GM19397 (cell line): ENCODE measurements at regions not wholly inside any gene's neighbourhood (a gene's known extent, or its start where the extent isn't known, plus 50 kb on each side); places are given as distances from the start of the nearest gene placed in this dataset.

ENCODE experiments used
- ATAC-seq: cut with Tn5 transposase; IDR thresholded peaks from one replicate; pipeline ENCODE4 v1.9.1; 2021; ENCODE audit warnings: mild to moderate bottlenecking, moderate library complexity; ENCODE audit not compliant: unreplicated experiment

DNA sequence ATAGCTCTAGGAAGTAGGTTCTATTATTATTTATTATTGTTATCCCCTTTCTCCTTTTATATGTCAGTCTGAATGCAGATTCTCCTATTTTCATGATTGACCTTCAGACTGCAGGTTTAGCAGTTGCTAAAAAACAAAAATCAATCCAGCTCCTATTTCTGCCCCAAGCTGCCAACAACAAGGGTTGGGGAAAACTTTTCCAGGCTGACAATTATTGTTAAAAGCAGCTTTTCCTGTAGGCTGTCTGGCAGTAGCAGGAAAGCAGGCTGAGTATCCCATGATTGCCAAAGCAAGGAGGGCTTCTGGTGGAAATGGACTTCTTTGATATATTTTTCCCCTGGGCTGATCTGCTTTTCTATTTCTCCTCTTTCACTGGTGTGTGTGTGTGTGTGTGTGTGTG lies 78.0 kb upstream of the CTLA4 start:
- ATAC-seq = no peak

DNA sequence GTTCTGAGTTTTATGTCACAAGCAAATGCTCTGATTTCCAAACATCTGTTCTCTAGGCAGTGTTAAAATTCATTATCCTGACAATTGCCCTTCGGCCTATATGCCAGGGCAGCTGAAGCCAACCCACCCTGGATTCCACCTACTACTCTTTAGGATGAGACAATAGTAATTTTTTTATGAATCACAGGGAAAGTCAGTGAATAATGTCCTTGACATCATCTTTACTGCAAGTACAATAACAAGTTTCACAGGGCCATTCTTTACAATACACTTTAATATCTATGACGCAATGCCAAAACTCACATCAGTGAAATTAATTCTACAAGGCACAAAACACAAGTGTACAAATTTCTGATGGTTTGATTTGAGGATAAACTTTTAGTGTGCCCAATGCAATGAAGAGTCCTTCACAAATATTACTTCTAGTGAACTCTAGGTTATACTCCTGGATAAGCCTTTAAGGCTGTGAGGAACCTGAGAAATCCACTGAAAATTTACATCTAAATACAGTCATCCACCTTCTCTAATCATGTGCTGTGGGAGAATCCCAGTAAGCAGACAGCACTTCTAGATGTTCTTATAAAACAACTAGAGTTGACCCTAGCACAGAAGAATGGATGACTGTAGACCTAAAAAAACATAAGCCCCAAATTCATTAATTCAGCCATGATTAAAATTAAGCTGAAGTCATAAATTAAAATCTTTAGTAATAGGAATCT lies 77.3 kb upstream of the CTLA4 start:
- no peak for ATAC-seq

DNA sequence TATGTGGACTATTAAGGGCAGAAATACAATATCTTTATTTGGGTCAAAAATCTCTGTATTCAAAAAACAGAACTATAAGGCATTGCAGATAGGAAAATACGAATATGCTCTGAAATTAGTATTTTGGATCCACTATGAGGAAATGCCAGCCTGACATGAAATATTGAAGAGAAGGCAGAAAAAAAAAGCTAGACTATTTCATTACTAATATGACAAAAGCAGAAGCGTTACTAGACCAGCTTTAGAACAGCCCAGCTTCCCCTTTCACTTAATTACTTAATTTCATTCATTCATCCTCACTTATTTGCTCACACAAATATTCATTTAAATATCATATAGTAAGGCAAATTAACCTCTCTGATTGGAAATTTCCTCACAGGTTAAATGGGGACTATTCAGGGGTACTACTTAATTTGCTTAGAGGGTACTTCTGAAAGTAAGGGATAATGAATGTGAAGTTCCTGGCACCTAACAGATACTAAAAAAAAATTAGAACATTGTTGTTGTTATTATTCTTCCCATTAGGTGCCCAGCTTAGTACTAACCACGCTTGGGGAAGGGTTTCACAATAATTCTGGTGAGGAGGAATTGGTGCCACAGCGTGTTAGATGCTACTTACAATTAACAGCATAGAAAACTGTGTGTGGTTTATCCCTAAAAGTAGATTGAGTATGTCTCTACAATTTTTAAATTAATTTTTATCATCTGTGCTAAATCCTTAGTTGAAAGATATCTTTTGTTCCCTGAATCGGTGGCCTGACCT lies 71.1 kb upstream of the CTLA4 start:
- no peak for ATAC-seq

DNA sequence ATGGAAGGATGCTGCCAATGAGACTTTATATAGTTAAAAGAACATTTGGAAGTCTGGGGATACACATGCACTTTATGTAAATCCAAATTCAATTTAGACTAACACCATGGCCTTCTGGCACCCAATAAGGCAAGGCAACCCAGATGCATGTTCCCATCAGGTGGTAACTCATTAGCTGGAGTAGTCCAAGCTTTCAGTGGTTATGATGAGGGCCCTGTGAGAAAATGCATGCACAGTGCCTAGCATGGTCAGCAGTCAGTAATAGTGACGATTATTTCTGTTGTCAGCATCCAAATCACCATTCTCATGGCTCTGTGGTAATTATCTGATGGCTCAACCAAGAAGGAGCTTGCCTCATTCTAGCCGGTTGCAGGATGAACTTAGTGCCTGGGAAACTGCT lies 70.3 kb upstream of the CTLA4 start:
- ATAC-seq = no peak

DNA sequence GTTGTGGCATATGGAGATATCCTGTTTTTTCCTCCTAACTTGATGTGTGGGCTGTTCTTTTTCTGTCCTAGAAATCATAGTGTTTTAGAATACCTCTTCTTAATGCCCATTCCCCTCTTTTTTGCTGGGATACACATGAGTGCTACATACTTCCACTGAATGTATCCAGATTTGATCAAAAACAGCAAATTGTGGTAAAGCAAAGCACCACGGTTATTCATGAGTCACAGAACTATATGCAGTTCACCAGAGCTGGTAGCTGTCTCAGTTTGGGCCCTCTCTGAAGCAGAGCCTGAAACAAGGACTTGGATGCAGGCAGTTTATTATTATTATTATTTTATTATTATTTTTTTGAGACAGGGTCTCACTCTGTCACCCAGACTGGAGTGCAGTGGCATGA lies 69.9 kb upstream of the CTLA4 start:
- ATAC-seq = no peak

DNA sequence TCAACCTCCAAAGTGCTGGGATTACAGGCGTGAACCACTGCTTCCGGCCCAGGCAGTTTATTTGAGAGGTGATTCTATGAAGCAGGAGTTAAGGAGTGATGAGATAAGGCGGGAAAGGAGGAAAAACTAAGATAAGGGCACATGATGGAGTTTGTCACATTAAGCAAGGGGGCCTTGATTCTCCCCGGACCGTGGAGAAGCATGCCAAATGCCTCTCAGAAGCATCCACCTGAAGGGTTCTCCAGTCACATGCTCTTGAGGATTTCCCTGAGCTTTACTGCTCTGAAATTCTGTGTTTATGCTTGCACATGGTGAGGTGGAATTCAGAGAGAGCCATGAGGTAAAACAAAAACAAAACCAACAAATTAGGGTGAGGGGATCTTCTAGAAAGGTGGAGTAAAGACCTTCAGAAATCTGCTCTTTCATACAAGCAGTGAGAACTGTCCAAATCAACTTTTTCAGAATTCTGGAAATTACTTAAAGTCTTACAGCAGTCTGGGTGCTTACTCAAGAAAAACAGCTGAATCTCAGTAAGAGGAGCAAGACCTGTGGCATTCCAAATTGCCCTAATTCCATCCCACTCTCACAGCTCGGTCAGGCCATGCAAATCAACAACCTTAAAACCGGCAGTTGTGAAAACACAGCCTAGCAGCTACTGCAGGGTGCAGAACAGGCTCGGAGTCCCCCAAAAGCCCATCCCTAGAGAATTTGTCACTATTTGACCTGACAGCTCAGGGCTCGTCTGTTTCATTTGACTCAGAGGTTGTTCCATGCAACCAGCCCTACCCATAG lies 69.1 kb upstream of the CTLA4 start:
- no peak for ATAC-seq

DNA sequence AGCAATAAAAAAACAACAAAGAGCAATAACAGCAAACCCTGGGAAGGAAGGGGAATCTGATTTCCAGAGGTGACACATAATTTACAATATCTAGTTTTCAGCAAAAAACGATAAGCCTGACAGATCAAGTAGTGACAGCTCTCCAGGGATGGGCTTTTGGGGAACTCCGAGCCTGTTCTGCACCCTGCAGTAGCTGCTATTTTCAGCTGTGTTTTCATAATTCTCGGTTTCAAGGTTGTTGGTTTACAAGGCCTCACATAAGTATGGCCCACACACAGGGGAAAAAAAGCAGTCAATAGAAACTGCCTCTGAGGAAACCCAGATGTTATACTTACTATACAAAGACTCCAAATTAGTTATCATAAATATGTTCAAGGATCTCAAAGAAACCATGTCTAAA lies 67.7 kb upstream of the CTLA4 start:
- ATAC-seq = peak; percentile 87

DNA sequence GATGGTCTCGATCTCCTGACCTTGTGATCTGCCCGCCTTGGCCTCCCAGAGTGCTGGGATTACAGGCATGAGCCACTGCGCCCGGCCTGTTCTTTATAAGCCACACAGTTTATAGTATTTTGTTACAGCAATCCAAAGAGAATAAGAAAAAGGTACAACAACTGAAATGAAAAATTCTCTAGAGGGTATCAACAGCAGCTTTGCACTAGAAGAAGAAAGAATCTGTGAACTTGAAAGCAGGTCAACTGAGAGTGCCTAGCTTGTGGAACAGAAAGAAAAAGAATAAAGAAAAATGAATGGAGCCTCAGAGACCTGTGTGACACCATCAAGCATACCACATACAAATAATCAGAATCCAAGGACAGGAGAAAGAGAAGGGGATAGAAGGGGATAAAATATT lies 66.8 kb upstream of the CTLA4 start:
- no peak for ATAC-seq

DNA sequence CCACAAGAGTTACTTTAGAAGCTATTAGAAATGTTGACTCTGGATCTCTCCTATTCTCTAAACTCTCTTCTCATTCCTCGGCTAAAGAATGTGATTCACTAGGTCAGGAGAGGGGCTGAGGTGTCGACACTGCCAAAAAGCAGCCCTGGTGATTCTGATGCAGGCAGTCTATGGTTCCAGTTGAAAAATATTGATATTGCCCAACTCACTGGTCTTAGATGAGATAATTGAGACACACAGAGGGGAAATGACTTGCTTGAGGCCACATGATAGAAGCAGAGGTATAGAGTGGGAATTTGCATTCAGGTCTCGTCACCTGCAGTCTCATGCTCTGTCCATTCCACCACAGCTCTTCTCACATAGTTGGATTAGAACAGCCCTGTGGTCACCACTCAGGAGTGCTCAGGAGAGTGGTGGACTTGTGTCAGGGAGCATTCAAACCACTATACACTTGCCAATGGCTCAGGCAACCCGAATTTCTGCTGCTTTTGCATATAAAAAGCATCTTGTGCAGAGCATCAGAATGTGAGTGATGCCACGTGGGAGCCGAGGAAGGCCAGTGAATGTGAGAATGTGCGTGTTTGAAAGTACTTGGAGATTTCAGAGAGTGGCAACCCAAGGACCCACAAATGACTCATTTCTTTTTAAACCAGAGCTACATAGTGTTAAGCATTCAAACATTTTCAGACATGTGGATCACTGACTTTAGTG lies 65.1 kb upstream of the CTLA4 start:
- no peak for ATAC-seq

DNA sequence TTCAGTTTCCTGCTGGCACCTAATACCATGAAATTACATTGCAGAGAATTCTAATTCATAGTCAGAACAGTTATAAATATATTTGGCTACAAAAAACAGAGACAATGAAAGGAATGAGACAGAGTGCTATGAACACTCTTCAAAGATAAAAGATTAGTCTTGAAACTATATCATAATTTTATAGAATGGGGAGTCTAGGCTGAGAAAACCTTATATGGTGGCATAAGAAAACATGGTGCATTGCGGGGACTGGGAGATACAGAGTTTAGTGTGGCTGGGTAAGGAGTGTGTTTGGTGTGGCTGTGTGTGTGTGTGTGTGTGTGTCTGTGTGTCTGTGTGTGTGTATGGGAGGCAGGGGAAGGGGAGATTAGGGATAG lies 64.5 kb upstream of the CTLA4 start:
- no peak for ATAC-seq

DNA sequence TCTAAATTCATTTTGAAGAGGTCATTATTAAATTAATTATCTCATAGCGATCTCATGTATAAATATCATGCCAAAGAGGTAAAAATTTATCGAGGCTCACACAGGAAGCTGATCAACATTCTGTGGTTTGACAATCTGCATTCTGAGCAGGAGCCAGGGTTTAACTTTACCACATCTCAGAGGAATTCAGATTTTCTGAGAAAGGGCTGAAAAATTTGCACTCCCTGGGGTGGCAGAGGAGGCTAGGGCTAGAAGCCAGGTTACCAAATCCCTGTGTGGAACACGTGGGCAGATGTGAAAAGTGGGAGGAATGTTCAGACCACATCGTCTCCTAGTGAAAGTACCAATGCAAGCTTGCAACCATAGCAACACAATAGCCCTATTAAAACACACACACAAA lies 63.5 kb upstream of the CTLA4 start:
- ATAC-seq = no peak

DNA sequence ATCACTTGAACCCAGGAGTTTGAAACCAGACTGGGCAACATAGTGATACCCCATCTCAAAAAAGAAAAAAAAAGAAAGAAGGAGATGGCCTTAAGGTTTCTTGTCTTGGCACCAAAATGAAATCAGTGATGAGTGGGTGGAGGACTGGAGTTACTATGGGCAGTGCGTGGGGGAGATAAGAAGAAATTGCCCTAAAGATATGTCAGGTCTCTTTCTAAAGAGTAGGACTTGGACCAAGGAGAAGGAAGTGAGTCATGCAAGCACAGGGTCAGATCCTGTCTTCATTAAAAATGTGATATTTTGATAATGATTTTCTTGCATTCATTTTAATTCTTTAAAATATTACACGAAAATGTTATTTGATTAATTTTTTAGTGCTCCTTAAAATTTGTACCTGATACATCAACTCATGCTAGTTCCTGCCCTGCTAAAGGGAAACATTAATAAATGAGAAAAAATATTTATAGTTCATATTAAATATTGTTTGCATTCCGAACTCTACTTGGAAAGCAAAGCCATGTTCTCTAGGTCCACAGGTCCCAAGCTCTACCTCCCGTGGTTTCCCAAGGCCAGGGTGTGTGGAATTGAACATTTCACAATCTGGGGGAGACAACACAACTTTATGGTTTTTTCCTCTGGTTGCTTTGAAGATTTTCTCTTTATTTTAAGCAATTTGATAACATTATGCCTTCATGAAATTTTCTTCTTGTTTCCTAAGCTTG lies 62.6 kb upstream of the CTLA4 start:
- no peak for ATAC-seq

DNA sequence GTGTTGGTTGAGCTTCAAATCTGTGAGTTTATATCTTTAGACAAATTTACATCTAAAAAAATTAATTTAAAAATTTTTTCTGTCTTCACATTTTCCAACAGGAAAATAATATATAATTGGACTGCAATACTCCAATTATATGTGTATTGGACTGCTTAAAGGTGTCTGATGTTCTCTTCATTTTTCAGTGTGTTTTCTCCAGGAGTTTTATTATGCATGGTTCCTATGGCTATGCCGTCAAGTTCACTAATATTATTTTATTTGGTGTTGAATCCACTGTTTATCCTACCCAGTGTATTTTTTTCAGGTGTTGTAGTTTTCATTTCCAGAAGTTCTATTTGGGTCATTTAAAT lies 62.1 kb upstream of the CTLA4 start:
- ATAC-seq = no peak

DNA sequence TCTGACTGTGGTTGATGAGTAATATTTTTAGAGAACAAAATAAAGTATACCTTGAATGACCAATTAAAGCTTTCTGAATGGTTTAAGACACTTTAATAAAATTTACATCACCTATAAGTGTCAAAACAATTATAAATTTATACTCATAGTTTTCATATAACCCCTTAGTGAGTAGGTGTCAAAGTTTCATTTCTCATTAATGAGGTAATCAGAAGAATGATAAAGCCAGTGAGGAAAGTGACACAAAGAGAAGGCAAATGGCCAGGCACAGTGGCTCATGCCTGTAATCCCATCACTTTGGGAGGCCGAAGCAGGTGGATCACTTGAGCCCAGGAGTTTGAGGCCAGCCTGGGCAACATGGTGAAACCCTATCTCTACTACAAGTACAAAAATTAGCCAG lies 60.8 kb upstream of the CTLA4 start:
- ATAC-seq = no peak

DNA sequence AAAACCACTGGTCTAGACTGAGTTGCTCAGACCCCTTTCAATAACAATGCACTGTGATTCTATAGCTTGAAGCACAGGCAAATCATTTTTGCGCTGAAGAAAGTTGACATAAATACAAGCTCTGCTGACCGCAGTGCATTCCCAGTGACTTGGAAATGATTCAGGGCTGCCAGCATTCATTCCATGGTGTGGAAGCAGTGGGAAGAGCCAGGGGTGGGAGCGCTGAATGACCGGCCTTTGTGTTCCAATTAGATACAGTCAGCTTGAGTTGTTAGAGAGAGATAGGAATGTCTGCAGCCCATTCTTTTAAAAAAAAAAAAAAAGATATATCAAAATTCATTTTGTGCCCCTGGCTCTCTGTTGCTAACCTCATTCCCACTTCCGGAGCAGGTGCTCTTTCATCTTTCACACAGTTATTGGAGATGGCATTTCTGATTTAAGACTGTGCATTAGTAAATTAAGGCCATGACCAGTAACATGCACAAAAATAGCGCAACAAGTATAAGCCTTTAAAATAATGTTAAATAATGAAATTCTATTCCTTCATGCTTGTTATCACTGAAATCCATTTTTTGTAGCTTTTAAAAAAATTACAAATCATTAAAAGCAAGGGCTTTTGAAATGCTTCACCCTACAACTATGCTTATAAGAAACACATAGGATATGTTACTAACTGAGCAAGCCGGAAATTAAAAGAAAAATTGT lies 59.4 kb upstream of the CTLA4 start:
- ATAC-seq = no peak

DNA sequence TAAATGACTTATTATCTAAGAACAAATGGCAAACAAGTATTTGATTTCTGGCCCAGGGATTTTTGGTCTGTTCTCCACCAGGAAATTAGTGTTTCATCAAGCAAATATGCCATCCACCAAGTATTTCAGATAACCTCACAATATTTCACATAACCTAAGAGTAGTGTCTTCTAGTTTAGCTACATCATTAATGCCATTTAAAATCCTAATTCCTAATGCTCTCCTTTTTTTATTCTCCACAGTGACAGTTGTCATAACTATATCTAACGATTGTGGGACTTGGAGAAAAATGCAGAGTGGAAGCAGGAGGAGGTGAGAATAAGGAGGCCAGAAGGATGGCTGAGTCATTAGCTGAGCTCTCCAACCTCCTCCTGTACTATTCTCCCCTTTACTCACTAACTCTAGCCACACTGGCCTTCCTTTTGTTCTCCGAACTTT lies 58.5 kb upstream of the CTLA4 start:
- ATAC-seq = no peak

DNA sequence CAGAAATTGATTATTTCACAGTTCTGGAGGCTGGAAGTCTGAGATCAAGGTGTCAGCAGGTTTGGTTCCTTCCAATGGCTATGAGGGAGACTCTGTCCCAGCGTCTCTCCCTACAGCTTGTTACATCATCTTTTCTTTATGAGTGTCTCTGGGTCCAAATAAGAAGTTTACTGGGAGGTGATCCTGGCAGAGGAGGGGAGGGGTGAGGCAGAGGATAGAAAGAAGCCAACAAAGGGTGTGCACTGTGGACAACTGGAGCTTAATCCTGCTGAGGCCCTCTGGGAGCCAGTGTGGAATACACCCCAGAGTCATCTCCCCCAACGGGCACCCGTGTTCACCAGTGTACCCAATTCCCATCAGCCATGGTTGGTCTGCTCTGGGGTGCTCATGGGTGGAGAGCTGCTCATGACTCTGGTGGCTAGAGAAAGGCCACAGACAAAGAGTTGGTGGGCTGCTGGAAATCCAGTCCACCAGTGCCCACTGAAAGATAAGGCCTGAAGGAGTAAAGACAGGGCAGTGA lies 57.5 kb upstream of the CTLA4 start:
- no peak for ATAC-seq

DNA sequence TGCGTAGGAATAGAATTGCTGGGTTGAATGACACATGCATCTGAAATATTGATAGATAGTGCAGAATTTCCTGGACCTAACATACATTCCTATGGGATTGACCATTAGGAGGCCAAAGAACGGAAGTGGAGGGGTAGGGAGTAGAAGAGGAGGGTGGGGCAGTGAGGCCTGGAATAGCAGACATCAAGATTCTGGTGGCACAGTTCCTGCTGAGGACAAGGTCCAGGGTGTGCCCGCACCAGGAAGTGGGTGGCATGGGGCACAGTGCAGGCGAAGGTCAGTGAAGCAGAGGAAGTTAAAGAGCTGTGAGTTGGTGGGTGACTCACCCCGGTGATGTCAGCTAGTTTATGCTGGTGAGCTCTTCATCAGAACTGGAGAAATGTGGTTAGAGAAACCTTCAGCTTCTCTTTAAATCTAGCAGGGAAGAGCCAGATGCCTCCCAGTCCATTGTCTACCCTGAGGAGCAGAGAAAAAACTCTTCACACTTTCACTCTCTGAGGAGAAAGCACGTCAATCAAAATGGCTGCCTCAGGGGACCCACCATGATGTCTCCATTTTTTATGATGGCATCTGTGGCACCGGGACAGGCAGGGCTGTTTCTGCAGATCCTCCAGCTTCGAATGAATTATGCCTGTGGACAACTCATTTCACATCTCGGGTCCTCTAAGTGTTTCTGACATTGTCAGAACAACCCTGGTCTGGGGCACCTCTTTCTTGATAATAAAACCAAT lies 55.9 kb upstream of the CTLA4 start:
- ATAC-seq = peak; percentile 66
